GM12878 (cell line): ENCODE measurements at regions not wholly inside any gene's neighbourhood (a gene's known extent, or its start where the extent isn't known, plus 50 kb on each side); places are given as distances from the start of the nearest gene placed in this dataset.

Experiments used
- ATAC-seq: fragments of 200-7000 bp; cut with Tn5 transposase; 3 replicates; pipeline ENCODE4 v1.9.1; 2020; ENCODE audit warnings: mild to moderate bottlenecking, moderate library complexity
- BruUV-seq: library from RNA; stranded (reverse); fragments of 400-500 nt; replicated peaks from 2 replicates; lab custom pipeline; 2021; lab: Mats Ljungman, UMichigan
- CTCF ChIA-PET: fragments of 300-600 bp; sonication (Branson Sonifier 250); formaldehyde crosslinking; extraction: SDS; loops from one replicate; lab custom pipeline; 2021; ENCODE audit warnings: inconsistent platforms; lab: Yijun Ruan, JAX
- POLR2A ChIA-PET: fragments of 350-600 bp; formaldehyde crosslinking; extraction: SDS; loops from one replicate; lab custom pipeline; 2021; ENCODE audit warnings: inconsistent platforms; lab: Charles Lee
- RAD21 ChIA-PET: fragments of 300-600 bp; sonication (Branson Sonifier 250); formaldehyde crosslinking; loops from one replicate; lab custom pipeline; 2023; ENCODE audit warnings: antibody characterized with exemption; ENCODE audit not compliant: unreplicated experiment; lab: Charles Lee
- SMC1A ChIA-PET: fragments of 300-600 bp; sonication (Branson Sonifier 250); formaldehyde crosslinking; loops from one replicate; lab custom pipeline; 2023; ENCODE audit not compliant: unreplicated experiment, uncharacterized antibody; lab: Charles Lee
- DNase-seq: peaks from one replicate; pipeline ENCODE4 v3.0.0-alpha.2; 2011; ENCODE audit warnings: low read depth, low spot score
- FAIRE-seq: peaks from 3 replicates; lab custom pipeline; 2011; peaks lifted over from hg19 to GRCh38; lab: Jason Lieb, UNC
- H2AFZ ChIP-seq: 2 replicates; pipeline ENCODE4 v1.6.0; 2011; ENCODE audit warnings: low read depth, low read length, control low read depth; ENCODE audit not compliant: control insufficient read depth
- H3K27ac ChIP-seq: 2 replicates; pipeline ENCODE4 v1.5.1; 2011; ENCODE audit warnings: control low read depth; ENCODE audit not compliant: control insufficient read depth, insufficient read depth
- H3K27me3 ChIP-seq, 2 experiments: replicated peaks in 1 of 2; 2 replicates each; pipeline versions ENCODE4 v1.6.0 to v1.6.1; 2011; ENCODE audit warnings: low read length in 1 of 2; ENCODE audit not compliant: control insufficient read depth in 2 of 2, insufficient read depth in 2 of 2
- H3K36me3 ChIP-seq, 2 experiments: 2 replicates each; pipeline ENCODE4 v1.5.1; 2011; ENCODE audit warnings: low read length in 1 of 2; ENCODE audit not compliant: control insufficient read depth in 2 of 2, insufficient read depth in 2 of 2
- H3K4me1 ChIP-seq: 2 replicates; pipeline ENCODE4 v1.6.1; 2011; ENCODE audit warnings: mild to moderate bottlenecking, low read length, moderate library complexity, mixed read lengths; ENCODE audit not compliant: control insufficient read depth, insufficient read depth
- H3K4me2 ChIP-seq: 2 replicates; pipeline ENCODE4 v1.6.0; 2011; ENCODE audit warnings: control low read depth; ENCODE audit not compliant: control insufficient read depth, insufficient read depth
- H3K4me3 ChIP-seq: fragments of 200-600 bp; sonication (generic); 2 replicates; pipeline ENCODE4 v1.5.1; 2016
- H3K79me2 ChIP-seq: 2 replicates; pipeline ENCODE4 v1.6.0; 2011; ENCODE audit warnings: low read length; ENCODE audit not compliant: control insufficient read depth, insufficient read depth
- H3K9ac ChIP-seq: 2 replicates; pipeline ENCODE4 v1.8.0; 2011; ENCODE audit warnings: low read length, control low read depth, mixed read lengths; ENCODE audit not compliant: control insufficient read depth, insufficient read depth
- H3K9me3 ChIP-seq: replicated peaks from 3 replicates; pipeline ENCODE4 v1.5.1; 2011; ENCODE audit warnings: mild to moderate bottlenecking, low read length; ENCODE audit not compliant: control insufficient read depth, insufficient read depth
- H4K20me1 ChIP-seq: 2 replicates; pipeline ENCODE4 v1.6.0; 2011; ENCODE audit not compliant: control insufficient read depth, insufficient read depth
- CEBPB ChIP-seq, 2 experiments: fragments of 150-350 bp in 1 of 2; IDR thresholded peaks; 2 replicates each; pipeline ENCODE4 v1.6.1; 2012 to 2014; ENCODE audit warnings: low read depth in 2 of 2, low read length in 2 of 2, borderline replicate concordance in 1 of 2, inconsistent platforms in 1 of 2
- ETV6 ChIP-seq, 2 experiments: fragments of 450-650 bp in 1 of 2; IDR thresholded peaks in 1 of 2; conservative IDR thresholded peaks in 1 of 2; 2 replicates each; pipeline ENCODE4 v1.6.1; 2014; ENCODE audit warnings: antibody characterized with exemption in 1 of 2, borderline replicate concordance in 1 of 2, low read depth in 1 of 2, mild to moderate bottlenecking in 1 of 2, moderate library complexity in 1 of 2
- FOXK2 ChIP-seq: fragments of 450-650 bp; IDR thresholded peaks from 2 replicates; pipeline ENCODE4 v1.6.1; 2017; ENCODE audit warnings: mild to moderate bottlenecking, moderate library complexity
- GATAD2B ChIP-seq: fragments of 450-650 bp; conservative IDR thresholded peaks from 2 replicates; pipeline ENCODE4 v1.6.1; 2017; ENCODE audit warnings: low read depth, mild to moderate bottlenecking, moderate library complexity
- IRF5 ChIP-seq: fragments of 450-650 bp; IDR thresholded peaks from 2 replicates; pipeline ENCODE4 v1.6.1; 2017; ENCODE audit warnings: borderline replicate concordance
- MEF2B ChIP-seq: fragments of 450-650 bp; IDR thresholded peaks from 2 replicates; pipeline ENCODE4 v1.6.1; 2018; ENCODE audit warnings: mild to moderate bottlenecking, moderate library complexity; ENCODE audit not compliant: partially characterized antibody, poor library complexity, severe bottlenecking
- NFYA ChIP-seq: IDR thresholded peaks from 2 replicates; pipeline ENCODE4 v1.6.1; 2011; ENCODE audit warnings: low read depth, mild to moderate bottlenecking, low read length, improper control_type of control experiment, borderline replicate concordance
- PAX8 ChIP-seq: fragments of 450-650 bp; IDR thresholded peaks from 2 replicates; pipeline ENCODE4 v1.6.1; 2017; ENCODE audit warnings: mild to moderate bottlenecking, moderate library complexity
- RAD21 ChIP-seq: IDR thresholded peaks from 2 replicates; pipeline ENCODE4 v1.6.1; 2011; ENCODE audit warnings: mild to moderate bottlenecking, low read depth, low read length, moderate library complexity; ENCODE audit not compliant: insufficient read depth
- SIN3A ChIP-seq: IDR thresholded peaks from 2 replicates; pipeline ENCODE4 v1.6.1; 2012; ENCODE audit warnings: low read depth, low read length, improper control_type of control experiment
- SIX5 ChIP-seq: IDR thresholded peaks from 2 replicates; pipeline ENCODE4 v1.6.1; 2011; ENCODE audit warnings: mild to moderate bottlenecking, low read depth, low read length, moderate library complexity; ENCODE audit not compliant: severe bottlenecking
- SMAD5 ChIP-seq: IDR thresholded peaks from 2 replicates; pipeline ENCODE4 v1.6.1; 2016; ENCODE audit warnings: antibody characterized with exemption, low read depth
- SUZ12 ChIP-seq: fragments of 200-600 bp; sonication (generic); IDR thresholded peaks from one replicate; pipeline ENCODE4 v1.6.1; 2018; ENCODE audit warnings: antibody characterized with exemption, mild to moderate bottlenecking; ENCODE audit not compliant: unreplicated experiment
- WGBS: methylation state at CpG from one replicate; pipeline ENCODE4 v1.1.6; 2016; ENCODE audit warnings: low lambda C conversion rate; ENCODE audit not compliant: insufficient replicate concordance, insufficient coverage; ENCODE audit errors: missing lambda C conversion rate; 5-methylcytosine and 5-hydroxymethylcytosine counted together
- in situ Hi-C: fragments of 300-500 bp; cut with MboI; formaldehyde crosslinking; loops from 9 replicates; pipeline ENCODE4 v1.14.3; 2018; ENCODE audit warnings: mixed read lengths
- intact Hi-C: fragments of 100-400 bp; cut with micrococcal nuclease; formaldehyde crosslinking; loops from one replicate; pipeline ENCODE4 v1.14.2; 2022; ENCODE audit not compliant: unreplicated experiment
- TF ChIP-seq, protein P1 (sequence below): IDR thresholded peaks from 2 replicates; pipeline ENCODE4 v1.6.1; 2011; ENCODE audit warnings: low read depth, mild to moderate bottlenecking, low read length, moderate library complexity, borderline replicate concordance; ENCODE audit errors: extremely low read depth
- TF ChIP-seq, protein P2 (sequence below): fragments of 150-350 bp; IDR thresholded peaks from 2 replicates; pipeline ENCODE4 v1.6.1; 2016; ENCODE audit warnings: low read depth, low read length
- TF ChIP-seq, protein P3 (sequence below): fragments of 450-650 bp; IDR thresholded peaks from 2 replicates; pipeline ENCODE4 v1.6.1; 2017; ENCODE audit warnings: antibody characterized with exemption, mild to moderate bottlenecking, moderate library complexity

GRCh38 chr12:66979251-66979650 is 289.9 kb upstream of the CAND1 start (continued):
- TF ChIP-seq, protein P1, sequence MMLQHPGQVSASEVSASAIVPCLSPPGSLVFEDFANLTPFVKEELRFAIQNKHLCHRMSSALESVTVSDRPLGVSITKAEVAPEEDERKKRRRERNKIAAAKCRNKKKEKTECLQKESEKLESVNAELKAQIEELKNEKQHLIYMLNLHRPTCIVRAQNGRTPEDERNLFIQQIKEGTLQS: no peak
- TF ChIP-seq RAD21 (no peak), PAX8 (no peak), FOXK2 (no peak), CEBPB (IDR thresholded peaks at IDR 0.05; ENCODE audit: borderline replicate concordance in 1 of 2, low read depth in 2 of 2, low read length in 2 of 2) (no peak), NFYA (no peak)

GRCh38 chr12:66984077-66984476 is 285.1 kb upstream of the CAND1 start:
- BruUV-seq: no TSS peak
- no peak for ATAC-seq
- Histone ChIP-seq H3K4me1 (no peaks in the 10 kb centered on the region), H3K4me3 (no peak overlapping the region), H4K20me1 (no peaks in the 10 kb centered on the region), H3K27me3 (no peaks in the 10 kb centered on the region; a peak in 2 of 4 replicates), H3K9me3 (no peaks in the 10 kb centered on the region), H3K36me3 (no peaks in the 10 kb centered on the region), H3K79me2 (no peaks in the 10 kb centered on the region), H3K4me2 (no peak overlapping the region), H3K27ac (no peak overlapping the region), H3K9ac (no peak overlapping the region), H2AFZ (no peak overlapping the region)
- no peak for DNase-seq
- in situ Hi-C loops: no loop called here
- ChIA-PET SMC1A (no interaction called here), RAD21 (no interaction called here), CTCF (no interaction called here), POLR2A (no interaction called here)
- intact Hi-C loops: no loop called here
- WGBS: 17% methylated on average over 2 of the region's 2 CpGs
- no peak for FAIRE-seq
- TF ChIP-seq SUZ12: no peak
- TF ChIP-seq SIX5: no peak
- no peak for TF ChIP-seq GATAD2B
- TF ChIP-seq, protein P2, sequence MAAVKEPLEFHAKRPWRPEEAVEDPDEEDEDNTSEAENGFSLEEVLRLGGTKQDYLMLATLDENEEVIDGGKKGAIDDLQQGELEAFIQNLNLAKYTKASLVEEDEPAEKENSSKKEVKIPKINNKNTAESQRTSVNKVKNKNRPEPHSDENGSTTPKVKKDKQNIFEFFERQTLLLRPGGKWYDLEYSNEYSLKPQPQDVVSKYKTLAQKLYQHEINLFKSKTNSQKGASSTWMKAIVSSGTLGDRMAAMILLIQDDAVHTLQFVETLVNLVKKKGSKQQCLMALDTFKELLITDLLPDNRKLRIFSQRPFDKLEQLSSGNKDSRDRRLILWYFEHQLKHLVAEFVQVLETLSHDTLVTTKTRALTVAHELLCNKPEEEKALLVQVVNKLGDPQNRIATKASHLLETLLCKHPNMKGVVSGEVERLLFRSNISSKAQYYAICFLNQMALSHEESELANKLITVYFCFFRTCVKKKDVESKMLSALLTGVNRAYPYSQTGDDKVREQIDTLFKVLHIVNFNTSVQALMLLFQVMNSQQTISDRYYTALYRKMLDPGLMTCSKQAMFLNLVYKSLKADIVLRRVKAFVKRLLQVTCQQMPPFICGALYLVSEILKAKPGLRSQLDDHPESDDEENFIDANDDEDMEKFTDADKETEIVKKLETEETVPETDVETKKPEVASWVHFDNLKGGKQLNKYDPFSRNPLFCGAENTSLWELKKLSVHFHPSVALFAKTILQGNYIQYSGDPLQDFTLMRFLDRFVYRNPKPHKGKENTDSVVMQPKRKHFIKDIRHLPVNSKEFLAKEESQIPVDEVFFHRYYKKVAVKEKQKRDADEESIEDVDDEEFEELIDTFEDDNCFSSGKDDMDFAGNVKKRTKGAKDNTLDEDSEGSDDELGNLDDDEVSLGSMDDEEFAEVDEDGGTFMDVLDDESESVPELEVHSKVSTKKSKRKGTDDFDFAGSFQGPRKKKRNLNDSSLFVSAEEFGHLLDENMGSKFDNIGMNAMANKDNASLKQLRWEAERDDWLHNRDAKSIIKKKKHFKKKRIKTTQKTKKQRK: no peak
- no peak for TF ChIP-seq SMAD5
- TF ChIP-seq MEF2B: no peak
- no peak for TF ChIP-seq SIN3A
- no peak for TF ChIP-seq IRF5
- TF ChIP-seq, protein P3, sequence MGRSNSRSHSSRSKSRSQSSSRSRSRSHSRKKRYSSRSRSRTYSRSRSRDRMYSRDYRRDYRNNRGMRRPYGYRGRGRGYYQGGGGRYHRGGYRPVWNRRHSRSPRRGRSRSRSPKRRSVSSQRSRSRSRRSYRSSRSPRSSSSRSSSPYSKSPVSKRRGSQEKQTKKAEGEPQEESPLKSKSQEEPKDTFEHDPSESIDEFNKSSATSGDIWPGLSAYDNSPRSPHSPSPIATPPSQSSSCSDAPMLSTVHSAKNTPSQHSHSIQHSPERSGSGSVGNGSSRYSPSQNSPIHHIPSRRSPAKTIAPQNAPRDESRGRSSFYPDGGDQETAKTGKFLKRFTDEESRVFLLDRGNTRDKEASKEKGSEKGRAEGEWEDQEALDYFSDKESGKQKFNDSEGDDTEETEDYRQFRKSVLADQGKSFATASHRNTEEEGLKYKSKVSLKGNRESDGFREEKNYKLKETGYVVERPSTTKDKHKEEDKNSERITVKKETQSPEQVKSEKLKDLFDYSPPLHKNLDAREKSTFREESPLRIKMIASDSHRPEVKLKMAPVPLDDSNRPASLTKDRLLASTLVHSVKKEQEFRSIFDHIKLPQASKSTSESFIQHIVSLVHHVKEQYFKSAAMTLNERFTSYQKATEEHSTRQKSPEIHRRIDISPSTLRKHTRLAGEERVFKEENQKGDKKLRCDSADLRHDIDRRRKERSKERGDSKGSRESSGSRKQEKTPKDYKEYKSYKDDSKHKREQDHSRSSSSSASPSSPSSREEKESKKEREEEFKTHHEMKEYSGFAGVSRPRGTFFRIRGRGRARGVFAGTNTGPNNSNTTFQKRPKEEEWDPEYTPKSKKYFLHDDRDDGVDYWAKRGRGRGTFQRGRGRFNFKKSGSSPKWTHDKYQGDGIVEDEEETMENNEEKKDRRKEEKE: no peak
- no peak for TF ChIP-seq ETV6 (conservative IDR thresholded peaks at IDR 0.05 in 1 of 2, IDR thresholded peaks at IDR 0.05 in 1 of 2; ENCODE audit: borderline replicate concordance in 1 of 2, low read depth in 1 of 2)
